ENCODE measurements at regions not wholly inside any gene's neighbourhood (a gene's known extent, or its start where the extent isn't known, plus 50 kb on each side); places are given as distances from the start of the nearest gene placed in this dataset.

- Mint-ChIP-seq H3K27me3 (no peaks in the 10 kb centered on the region), H3K27ac (no peak overlapping the region), H3K9me3 (peaks cover 4 to 19% (median 13%) of the 10 kb centered on the region in 3 donors), H3K4me1 (no peaks in the 10 kb centered on the region), H3K4me3 (no peak overlapping the region), H3K36me3 (no peaks in the 10 kb centered on the region)
- no peak overlapping the region for H3K4me3 ChIP-seq (ENCODE audit: control insufficient read depth in 1 of 2, extremely low read depth in 1 of 2, low read length in 1 of 2)
- no CpG with 5 or more reads among the region's 1 CpG for WGBS (ENCODE audit: insufficient coverage)
- H3K9me3 ChIP-seq = no peaks in the 10 kb centered on the region
- no peaks in the 10 kb centered on the region for H3K36me3 ChIP-seq (ENCODE audit: control insufficient read depth in 2 of 2, extremely low read depth in 1 of 2, insufficient read depth in 1 of 2, low read length in 1 of 2)
- ChIA-PET CTCF (no interaction called here), POLR2A (no interaction called here)
- H3K4me1 ChIP-seq (ENCODE audit: control insufficient read depth in 1 of 2, extremely low read depth in 1 of 2, insufficient read depth in 2 of 2, low read length in 2 of 2) = no peaks in the 10 kb centered on the region
- DNase-seq = no peak
- H3K27me3 ChIP-seq (replicated peaks in 1 of 2; ENCODE audit: control insufficient read depth in 2 of 2, extremely low read depth in 1 of 2, insufficient read depth in 2 of 2, low read length in 1 of 2) = no peaks in the 10 kb centered on the region
- no peak for ATAC-seq (replicated peaks in 1 of 4)
- no peak overlapping the region for H3K27ac ChIP-seq (ENCODE audit: low read length)
These were observed 952.4 kb downstream of the PCDH17 start for GRCh38 chr13:58583966-58584365.

- Histone ChIP-seq H3K36me3 (ENCODE audit: control insufficient read depth in 2 of 2, extremely low read depth in 1 of 2, insufficient read depth in 1 of 2, low read length in 1 of 2) (no peaks in the 10 kb centered on the region), H3K27ac (ENCODE audit: low read length) (no peak overlapping the region), H3K4me1 (ENCODE audit: control insufficient read depth in 1 of 2, extremely low read depth in 1 of 2, insufficient read depth in 2 of 2, low read length in 2 of 2) (no peaks in the 10 kb centered on the region), H3K9me3 (no peaks in the 10 kb centered on the region), H3K27me3 (replicated peaks in 1 of 2; ENCODE audit: control insufficient read depth in 2 of 2, extremely low read depth in 1 of 2, insufficient read depth in 2 of 2, low read length in 1 of 2) (no peaks in the 10 kb centered on the region), H3K4me3 (ENCODE audit: control insufficient read depth in 1 of 2, extremely low read depth in 1 of 2, low read length in 1 of 2) (no peak overlapping the region)
- H3K27ac Mint-ChIP-seq = no peak overlapping the region
- H3K36me3 Mint-ChIP-seq = no peaks in the 10 kb centered on the region
- no peaks in the 10 kb centered on the region for H3K4me1 Mint-ChIP-seq
- no CpG with 5 or more reads among the region's 2 CpGs for WGBS (ENCODE audit: insufficient coverage)
- no peaks in the 10 kb centered on the region for H3K27me3 Mint-ChIP-seq
- POLR2A ChIA-PET = no interaction called here
- H3K4me3 Mint-ChIP-seq = no peak overlapping the region
- DNase-seq (no peak), ATAC-seq (replicated peaks in 1 of 4) (no peak)
- H3K9me3 Mint-ChIP-seq = peaks cover 4 to 17% (median 17%) of the 10 kb centered on the region in 3 donors
- CTCF ChIA-PET = no interaction called here
These were observed 953.1 kb downstream of the PCDH17 start for GRCh38 chr13:58584610-58585009.

GRCh38 chr13:58587183-58587582, 955.6 kb downstream of the PCDH17 start:
- H3K4me1 Mint-ChIP-seq = no peaks in the 10 kb centered on the region
- ATAC-seq (replicated peaks in 1 of 4) (no peak), DNase-seq (no peak)
- H3K27me3 ChIP-seq (replicated peaks in 1 of 2; ENCODE audit: control insufficient read depth in 2 of 2, extremely low read depth in 1 of 2, insufficient read depth in 2 of 2, low read length in 1 of 2) = no peaks in the 10 kb centered on the region
- H3K9me3 ChIP-seq = no peaks in the 10 kb centered on the region
- H3K9me3 Mint-ChIP-seq = peaks cover 8 to 19% (median 8%) of the 10 kb centered on the region in 3 donors
- CTCF ChIA-PET = no interaction called here
- no CpG with 5 or more reads among the region's 2 CpGs for WGBS (ENCODE audit: insufficient coverage)
- POLR2A ChIA-PET = no interaction called here
- no peak overlapping the region for H3K27ac ChIP-seq (ENCODE audit: low read length)
- no peak overlapping the region for H3K4me3 Mint-ChIP-seq
- H3K4me1 ChIP-seq (ENCODE audit: control insufficient read depth in 1 of 2, extremely low read depth in 1 of 2, insufficient read depth in 2 of 2, low read length in 2 of 2) = no peaks in the 10 kb centered on the region
- H3K36me3 Mint-ChIP-seq = no peaks in the 10 kb centered on the region
- no peaks in the 10 kb centered on the region for H3K27me3 Mint-ChIP-seq
- no peak overlapping the region for H3K27ac Mint-ChIP-seq
- no peaks in the 10 kb centered on the region for H3K36me3 ChIP-seq (ENCODE audit: control insufficient read depth in 2 of 2, extremely low read depth in 1 of 2, insufficient read depth in 1 of 2, low read length in 1 of 2)
- H3K4me3 ChIP-seq (ENCODE audit: control insufficient read depth in 1 of 2, extremely low read depth in 1 of 2, low read length in 1 of 2) = no peak overlapping the region

- no peaks in the 10 kb centered on the region for H3K27me3 Mint-ChIP-seq
- Histone ChIP-seq H3K27me3 (replicated peaks in 1 of 2; ENCODE audit: control insufficient read depth in 2 of 2, extremely low read depth in 1 of 2, insufficient read depth in 2 of 2, low read length in 1 of 2) (no peaks in the 10 kb centered on the region), H3K36me3 (ENCODE audit: control insufficient read depth in 2 of 2, extremely low read depth in 1 of 2, insufficient read depth in 1 of 2, low read length in 1 of 2) (no peaks in the 10 kb centered on the region), H3K9me3 (no peaks in the 10 kb centered on the region), H3K4me1 (ENCODE audit: control insufficient read depth in 1 of 2, extremely low read depth in 1 of 2, insufficient read depth in 2 of 2, low read length in 2 of 2) (no peaks in the 10 kb centered on the region), H3K27ac (ENCODE audit: low read length) (no peak overlapping the region), H3K4me3 (ENCODE audit: control insufficient read depth in 1 of 2, extremely low read depth in 1 of 2, low read length in 1 of 2) (no peak overlapping the region)
- no peak overlapping the region for H3K4me3 Mint-ChIP-seq
- ChIA-PET CTCF (no interaction called here), POLR2A (no interaction called here)
- H3K36me3 Mint-ChIP-seq = no peaks in the 10 kb centered on the region
- ATAC-seq (replicated peaks in 1 of 4) = no peak
- no peak overlapping the region for H3K27ac Mint-ChIP-seq
- DNase-seq = no peak
- H3K9me3 Mint-ChIP-seq = peaks cover 0 to 22% (median 12%) of the 10 kb centered on the region in 3 donors
- H3K4me1 Mint-ChIP-seq = no peaks in the 10 kb centered on the region
These were observed 960.5 kb downstream of the PCDH17 start for GRCh38 chr13:58592052-58592451.

GRCh38 chr13:58592786-58593185, 961.2 kb downstream of the PCDH17 start:
- no peaks in the 10 kb centered on the region for H3K27me3 Mint-ChIP-seq

GRCh38 chr13:58594747-58595600, 963.4 kb downstream of the PCDH17 start:
- Mint-ChIP-seq H3K4me1 (no peaks in the 10 kb centered on the region), H3K9me3 (peaks cover 0 to 14% (median 12%) of the 10 kb centered on the region in 3 donors), H3K27ac (no peak overlapping the region), H3K36me3 (no peaks in the 10 kb centered on the region), H3K27me3 (no peaks in the 10 kb centered on the region), H3K4me3 (no peak overlapping the region)
- no peaks in the 10 kb centered on the region for H3K4me1 ChIP-seq (ENCODE audit: control insufficient read depth in 1 of 2, extremely low read depth in 1 of 2, insufficient read depth in 2 of 2, low read length in 2 of 2)
- no peaks in the 10 kb centered on the region for H3K9me3 ChIP-seq
- no peak for ATAC-seq (replicated peaks in 1 of 4)
- no peaks in the 10 kb centered on the region for H3K36me3 ChIP-seq (ENCODE audit: control insufficient read depth in 2 of 2, extremely low read depth in 1 of 2, insufficient read depth in 1 of 2, low read length in 1 of 2)
- WGBS (ENCODE audit: insufficient coverage) = 63% methylated on average over 3 of the region's 5 CpGs
- H3K4me3 ChIP-seq (ENCODE audit: control insufficient read depth in 1 of 2, extremely low read depth in 1 of 2, low read length in 1 of 2) = no peak overlapping the region
- H3K27me3 ChIP-seq (replicated peaks in 1 of 2; ENCODE audit: control insufficient read depth in 2 of 2, extremely low read depth in 1 of 2, insufficient read depth in 2 of 2, low read length in 1 of 2) = no peaks in the 10 kb centered on the region
- no peak overlapping the region for H3K27ac ChIP-seq (ENCODE audit: low read length)
- ChIA-PET POLR2A (no interaction called here), CTCF (no interaction called here)
- DNase-seq = no peak

More at GRCh38 chr13:58592786-58593185, 961.2 kb downstream of the PCDH17 start:
- Mint-ChIP-seq H3K27ac (no peak overlapping the region), H3K36me3 (no peaks in the 10 kb centered on the region), H3K4me3 (no peak overlapping the region), H3K4me1 (no peaks in the 10 kb centered on the region), H3K9me3 (peaks cover 0 to 19% (median 12%) of the 10 kb centered on the region in 3 donors)
- H3K4me1 ChIP-seq (ENCODE audit: control insufficient read depth in 1 of 2, extremely low read depth in 1 of 2, insufficient read depth in 2 of 2, low read length in 2 of 2) = no peaks in the 10 kb centered on the region
- ChIA-PET POLR2A (no interaction called here), CTCF (no interaction called here)
- no peaks in the 10 kb centered on the region for H3K36me3 ChIP-seq (ENCODE audit: control insufficient read depth in 2 of 2, extremely low read depth in 1 of 2, insufficient read depth in 1 of 2, low read length in 1 of 2)
- ATAC-seq (replicated peaks in 1 of 4) (no peak), DNase-seq (no peak)
- no peak overlapping the region for H3K27ac ChIP-seq (ENCODE audit: low read length)
- H3K4me3 ChIP-seq (ENCODE audit: control insufficient read depth in 1 of 2, extremely low read depth in 1 of 2, low read length in 1 of 2) = no peak overlapping the region
- no CpG with 5 or more reads among the region's 1 CpG for WGBS (ENCODE audit: insufficient coverage)
- no peaks in the 10 kb centered on the region for H3K27me3 ChIP-seq (replicated peaks in 1 of 2; ENCODE audit: control insufficient read depth in 2 of 2, extremely low read depth in 1 of 2, insufficient read depth in 2 of 2, low read length in 1 of 2)
- H3K9me3 ChIP-seq = no peaks in the 10 kb centered on the region

GRCh38 chr13:58597552-58597951, 966.0 kb downstream of the PCDH17 start:
- no peaks in the 10 kb centered on the region for H3K36me3 Mint-ChIP-seq
- no peak for ATAC-seq (replicated peaks in 1 of 4)
- no peaks in the 10 kb centered on the region for H3K4me1 Mint-ChIP-seq
- no CpG with 5 or more reads among the region's 2 CpGs for WGBS (ENCODE audit: insufficient coverage)
- DNase-seq = no peak
- POLR2A ChIA-PET = no interaction called here
- H3K4me3 Mint-ChIP-seq = no peak overlapping the region
- CTCF ChIA-PET = no interaction called here
- Histone ChIP-seq H3K4me1 (ENCODE audit: control insufficient read depth in 1 of 2, extremely low read depth in 1 of 2, insufficient read depth in 2 of 2, low read length in 2 of 2) (no peaks in the 10 kb centered on the region), H3K27me3 (replicated peaks in 1 of 2; ENCODE audit: control insufficient read depth in 2 of 2, extremely low read depth in 1 of 2, insufficient read depth in 2 of 2, low read length in 1 of 2) (no peaks in the 10 kb centered on the region), H3K9me3 (no peaks in the 10 kb centered on the region), H3K36me3 (ENCODE audit: control insufficient read depth in 2 of 2, extremely low read depth in 1 of 2, insufficient read depth in 1 of 2, low read length in 1 of 2) (no peaks in the 10 kb centered on the region), H3K27ac (ENCODE audit: low read length) (no peak overlapping the region), H3K4me3 (ENCODE audit: control insufficient read depth in 1 of 2, extremely low read depth in 1 of 2, low read length in 1 of 2) (no peak overlapping the region)
- H3K9me3 Mint-ChIP-seq = peaks cover 5 to 17% (median 10%) of the 10 kb centered on the region in 3 donors
- no peak overlapping the region for H3K27ac Mint-ChIP-seq
- H3K27me3 Mint-ChIP-seq = no peaks in the 10 kb centered on the region

All from T-cell (primary cell).